Keratinocyte (primary cell): ENCODE measurements at regions not wholly inside any gene's neighbourhood (a gene's known extent, or its start where the extent isn't known, plus 50 kb on each side); places are given as distances from the start of the nearest gene placed in this dataset.

Experiments used
- EZH2 ChIP-seq: IDR thresholded peaks from one replicate; pipeline ENCODE4 v1.6.1; 2012; ENCODE audit warnings: inconsistent platforms, mild to moderate bottlenecking, low read length, moderate library complexity
- TF ChIP-seq, protein P1 (sequence below), 3 experiments: IDR thresholded peaks in 1 of 3; conservative IDR thresholded peaks in 1 of 3; optimal IDR thresholded peaks in 1 of 3; 2 replicates in 2 of 3; 3 replicates in 1 of 3; pipeline versions ENCODE3 to v1.5.1; 2011; ENCODE audit warnings: low read length in 3 of 3, mild to moderate bottlenecking in 3 of 3, moderate library complexity in 2 of 3, control low read depth in 1 of 3, inconsistent platforms in 1 of 3; ENCODE audit not compliant: insufficient read depth in 2 of 3; ENCODE audit errors: extremely low read depth in 1 of 3

DNA sequence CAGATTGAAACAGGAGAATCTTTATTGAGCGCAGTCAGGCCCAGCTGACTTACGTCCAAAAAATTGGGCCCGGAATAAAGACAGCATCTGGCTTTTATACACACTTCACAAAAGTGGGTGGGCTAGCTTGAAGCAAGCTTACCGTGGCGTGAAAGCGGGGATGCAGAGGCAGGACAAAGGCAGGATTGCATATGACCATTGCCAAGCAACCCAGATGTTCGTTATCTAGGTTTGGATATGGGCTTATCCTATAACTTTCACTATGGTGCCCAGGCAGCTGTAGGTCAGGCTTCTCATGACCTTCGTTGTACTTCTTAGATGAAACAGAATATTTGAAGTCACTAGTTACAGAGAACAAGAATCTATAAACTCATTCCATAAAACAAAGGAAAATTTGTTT lies 1575.6 kb upstream of the RAG2 start:
- TF ChIP-seq, protein P1, sequence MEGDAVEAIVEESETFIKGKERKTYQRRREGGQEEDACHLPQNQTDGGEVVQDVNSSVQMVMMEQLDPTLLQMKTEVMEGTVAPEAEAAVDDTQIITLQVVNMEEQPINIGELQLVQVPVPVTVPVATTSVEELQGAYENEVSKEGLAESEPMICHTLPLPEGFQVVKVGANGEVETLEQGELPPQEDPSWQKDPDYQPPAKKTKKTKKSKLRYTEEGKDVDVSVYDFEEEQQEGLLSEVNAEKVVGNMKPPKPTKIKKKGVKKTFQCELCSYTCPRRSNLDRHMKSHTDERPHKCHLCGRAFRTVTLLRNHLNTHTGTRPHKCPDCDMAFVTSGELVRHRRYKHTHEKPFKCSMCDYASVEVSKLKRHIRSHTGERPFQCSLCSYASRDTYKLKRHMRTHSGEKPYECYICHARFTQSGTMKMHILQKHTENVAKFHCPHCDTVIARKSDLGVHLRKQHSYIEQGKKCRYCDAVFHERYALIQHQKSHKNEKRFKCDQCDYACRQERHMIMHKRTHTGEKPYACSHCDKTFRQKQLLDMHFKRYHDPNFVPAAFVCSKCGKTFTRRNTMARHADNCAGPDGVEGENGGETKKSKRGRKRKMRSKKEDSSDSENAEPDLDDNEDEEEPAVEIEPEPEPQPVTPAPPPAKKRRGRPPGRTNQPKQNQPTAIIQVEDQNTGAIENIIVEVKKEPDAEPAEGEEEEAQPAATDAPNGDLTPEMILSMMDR (optimal IDR thresholded peaks at IDR 0.05 in 1 of 3, IDR thresholded peaks at IDR 0.05 in 1 of 3, conservative IDR thresholded peaks at IDR 0.05 in 1 of 3; ENCODE audit: extremely low read depth in 1 of 3, insufficient read depth in 2 of 3, low read length in 3 of 3) = no peak
- TF ChIP-seq EZH2 = no peak
